HEK293 (cell line): ENCODE measurements at regions not wholly inside any gene's neighbourhood (a gene's known extent, or its start where the extent isn't known, plus 50 kb on each side); places are given as distances from the start of the nearest gene placed in this dataset.

Experiments
- ZBTB17 ChIP-seq: fragments of 450-650 bp; formaldehyde crosslinking; IDR thresholded peaks from 2 replicates; pipeline ENCODE4 v1.5.1; 2016; ENCODE audit warnings: missing biosample characterization, missing genetic modification characterization
- ZNF138 ChIP-seq: fragments of 450-650 bp; formaldehyde crosslinking; IDR thresholded peaks from 2 replicates; pipeline ENCODE4 v1.5.1; 2016; ENCODE audit warnings: missing biosample characterization, missing genetic modification characterization, borderline replicate concordance
- ZNF302 ChIP-seq: fragments of 450-650 bp; formaldehyde crosslinking; IDR thresholded peaks from 2 replicates; pipeline ENCODE4 v1.5.1; 2016; ENCODE audit warnings: missing biosample characterization, missing genetic modification characterization, low read depth
- ZNF350 ChIP-seq: fragments of 450-650 bp; formaldehyde crosslinking; IDR thresholded peaks from 2 replicates; pipeline ENCODE4 v1.5.0; 2017; ENCODE audit warnings: missing biosample characterization, mild to moderate bottlenecking, missing genetic modification characterization
- ZNF544 ChIP-seq: fragments of 450-650 bp; formaldehyde crosslinking; IDR thresholded peaks from 2 replicates; pipeline ENCODE4 v1.5.0; 2017; ENCODE audit warnings: missing biosample characterization, missing genetic modification characterization
- TF ChIP-seq, protein P1 (sequence below): fragments of 450-650 bp; formaldehyde crosslinking; IDR thresholded peaks from 2 replicates; pipeline ENCODE4 v1.5.1; 2016; ENCODE audit warnings: missing biosample characterization, missing genetic modification characterization
- TF ChIP-seq, protein P2 (sequence below): fragments of 450-650 bp; formaldehyde crosslinking; optimal IDR thresholded peaks from 2 replicates; pipeline ENCODE3; 2016; ENCODE audit warnings: missing biosample characterization, mild to moderate bottlenecking, missing genetic modification characterization

DNA sequence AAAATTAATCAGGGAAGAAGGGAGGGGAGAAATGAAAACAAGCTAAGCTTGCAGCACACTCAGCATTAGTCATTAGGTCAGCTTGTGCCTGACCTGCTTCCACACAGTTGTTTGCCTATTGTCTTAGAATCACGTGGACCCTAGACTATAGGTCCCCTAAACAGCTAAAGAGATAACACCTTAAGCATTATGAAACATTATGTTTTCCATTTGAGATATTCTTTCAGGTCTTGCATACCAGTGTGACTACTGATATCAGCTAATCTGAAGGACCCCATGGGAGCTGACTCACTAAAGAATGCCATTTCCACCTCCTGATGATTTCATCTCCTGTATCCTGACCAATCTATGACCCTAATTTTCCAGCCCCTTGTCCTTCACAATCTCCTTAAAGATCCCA lies 154.1 kb upstream of the FUT8 start:
- TF ChIP-seq ZNF544 (tag by site-specific recombination): no peak
- no peak for TF ChIP-seq ZNF350 (tag by site-specific recombination)
- TF ChIP-seq ZNF302 (tag by site-specific recombination): no peak
- TF ChIP-seq, protein P1, sequence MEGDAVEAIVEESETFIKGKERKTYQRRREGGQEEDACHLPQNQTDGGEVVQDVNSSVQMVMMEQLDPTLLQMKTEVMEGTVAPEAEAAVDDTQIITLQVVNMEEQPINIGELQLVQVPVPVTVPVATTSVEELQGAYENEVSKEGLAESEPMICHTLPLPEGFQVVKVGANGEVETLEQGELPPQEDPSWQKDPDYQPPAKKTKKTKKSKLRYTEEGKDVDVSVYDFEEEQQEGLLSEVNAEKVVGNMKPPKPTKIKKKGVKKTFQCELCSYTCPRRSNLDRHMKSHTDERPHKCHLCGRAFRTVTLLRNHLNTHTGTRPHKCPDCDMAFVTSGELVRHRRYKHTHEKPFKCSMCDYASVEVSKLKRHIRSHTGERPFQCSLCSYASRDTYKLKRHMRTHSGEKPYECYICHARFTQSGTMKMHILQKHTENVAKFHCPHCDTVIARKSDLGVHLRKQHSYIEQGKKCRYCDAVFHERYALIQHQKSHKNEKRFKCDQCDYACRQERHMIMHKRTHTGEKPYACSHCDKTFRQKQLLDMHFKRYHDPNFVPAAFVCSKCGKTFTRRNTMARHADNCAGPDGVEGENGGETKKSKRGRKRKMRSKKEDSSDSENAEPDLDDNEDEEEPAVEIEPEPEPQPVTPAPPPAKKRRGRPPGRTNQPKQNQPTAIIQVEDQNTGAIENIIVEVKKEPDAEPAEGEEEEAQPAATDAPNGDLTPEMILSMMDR: no peak
- no peak for TF ChIP-seq ZBTB17 (tag by site-specific recombination)
- TF ChIP-seq ZNF138 (tag by site-specific recombination): no peak
- TF ChIP-seq, protein P2, sequence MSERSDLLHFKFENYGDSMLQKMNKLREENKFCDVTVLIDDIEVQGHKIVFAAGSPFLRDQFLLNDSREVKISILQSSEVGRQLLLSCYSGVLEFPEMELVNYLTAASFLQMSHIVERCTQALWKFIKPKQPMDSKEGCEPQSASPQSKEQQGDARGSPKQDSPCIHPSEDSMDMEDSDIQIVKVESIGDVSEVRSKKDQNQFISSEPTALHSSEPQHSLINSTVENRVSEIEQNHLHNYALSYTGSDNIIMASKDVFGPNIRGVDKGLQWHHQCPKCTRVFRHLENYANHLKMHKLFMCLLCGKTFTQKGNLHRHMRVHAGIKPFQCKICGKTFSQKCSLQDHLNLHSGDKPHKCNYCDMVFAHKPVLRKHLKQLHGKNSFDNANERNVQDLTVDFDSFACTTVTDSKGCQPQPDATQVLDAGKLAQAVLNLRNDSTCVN (tag by site-specific recombination): no peak
